ENCODE measurements at regions not wholly inside any gene's neighbourhood (a gene's known extent, or its start where the extent isn't known, plus 50 kb on each side); places are given as distances from the start of the nearest gene placed in this dataset.
"Not testable (repeated sequence)": the region's sequence is repeated elsewhere in the genome, so short reads cannot be mapped to it uniquely, and the experiment has no call there.

- intact Hi-C loops (cut with micrococcal nuclease): no loop called here
- no peaks in the 10 kb centered on the region for H3K4me1 Mint-ChIP-seq (ENCODE audit: low read depth)
- no peak for TF ChIP-seq CTCF (IDR thresholded peaks at IDR 0.05)
- ATAC-seq: no peak
- H3K27me3 Mint-ChIP-seq: peaks cover 7% of the 10 kb centered on the region
- H3K4me3 Mint-ChIP-seq: no peak overlapping the region
- no peaks in the 10 kb centered on the region for H3K36me3 Mint-ChIP-seq (ENCODE audit: low read depth)
- H3K9me3 Mint-ChIP-seq: peaks cover 2% of the 10 kb centered on the region
- no peak for DNase-seq
- no peak overlapping the region for H3K27ac Mint-ChIP-seq
- POLR2A ChIA-PET: no interaction called here
- CTCF ChIA-PET: no interaction called here
These were observed 96.6 kb upstream of the G2E3 start for GRCh38 chr14:30462358-30462757.

- peaks cover 2% of the 10 kb centered on the region for H3K9me3 Mint-ChIP-seq
- H3K27me3 Mint-ChIP-seq: peaks cover 5% of the 10 kb centered on the region
These were observed 94.5 kb upstream of the G2E3 start for GRCh38 chr14:30464481-30464880.

GRCh38 chr14:30468354-30468753, 90.6 kb upstream of the G2E3 start:
- peaks cover 2% of the 10 kb centered on the region for H3K9me3 Mint-ChIP-seq
- ATAC-seq (no peak), DNase-seq (no peak)
- no peak overlapping the region for H3K4me3 Mint-ChIP-seq
- intact Hi-C loops (cut with micrococcal nuclease): no loop called here
- H3K27ac Mint-ChIP-seq: no peak overlapping the region
- ChIA-PET CTCF (interaction anchor here (1.1 kb wide), 1 partner anchor 9 kb away, joined by 4 read pairs; no protein-coding TSS in a partner anchor), POLR2A (no interaction called here)
- TF ChIP-seq CTCF (IDR thresholded peaks at IDR 0.05): no peak
- H3K4me1 Mint-ChIP-seq (ENCODE audit: low read depth): no peaks in the 10 kb centered on the region
- H3K27me3 Mint-ChIP-seq: peaks cover 2% of the 10 kb centered on the region
- no peaks in the 10 kb centered on the region for H3K36me3 Mint-ChIP-seq (ENCODE audit: low read depth)

More at GRCh38 chr14:30464481-30464880, 94.5 kb upstream of the G2E3 start:
- ATAC-seq (no peak), DNase-seq (no peak)
- Mint-ChIP-seq H3K4me1 (ENCODE audit: low read depth) (no peaks in the 10 kb centered on the region), H3K4me3 (no peak overlapping the region), H3K36me3 (ENCODE audit: low read depth) (no peaks in the 10 kb centered on the region), H3K27ac (no peak overlapping the region)
- no peak for TF ChIP-seq CTCF (IDR thresholded peaks at IDR 0.05)
- POLR2A ChIA-PET: no interaction called here
- intact Hi-C loops (cut with micrococcal nuclease): no loop called here
- CTCF ChIA-PET: no interaction called here

GRCh38 chr14:30471980-30472379, 87.0 kb upstream of the G2E3 start:
- DNase-seq: no peak
- Mint-ChIP-seq H3K4me3 (no peak overlapping the region), H3K4me1 (ENCODE audit: low read depth) (no peaks in the 10 kb centered on the region), H3K27ac (no peak overlapping the region), H3K27me3 (no peaks in the 10 kb centered on the region), H3K36me3 (ENCODE audit: low read depth) (no peaks in the 10 kb centered on the region), H3K9me3 (no peaks in the 10 kb centered on the region)
- intact Hi-C loops (cut with micrococcal nuclease): no loop called here
- POLR2A ChIA-PET: no interaction called here
- CTCF ChIA-PET: no interaction called here
- TF ChIP-seq CTCF (IDR thresholded peaks at IDR 0.05): no peak
- no peak for ATAC-seq

GRCh38 chr14:30473846-30474696, 84.9 kb upstream of the G2E3 start:
- H3K4me3 Mint-ChIP-seq; H3K4me1 Mint-ChIP-seq (ENCODE audit: low read depth); H3K27me3 Mint-ChIP-seq; POLR2A ChIA-PET; H3K27ac Mint-ChIP-seq; intact Hi-C loops (cut with micrococcal nuclease); ATAC-seq; H3K9me3 Mint-ChIP-seq; DNase-seq; H3K36me3 Mint-ChIP-seq (ENCODE audit: low read depth); CTCF ChIA-PET: not testable (repeated sequence)

Measured in activated CD8-positive, alpha-beta T cell treated with anti-CD3 and anti-CD28 coated beads for 36 hours (primary cell).